ENCODE measurements at regions not wholly inside any gene's neighbourhood (a gene's known extent, or its start where the extent isn't known, plus 50 kb on each side); places are given as distances from the start of the nearest gene placed in this dataset.
A peak's percentile ranks its signal among the peaks of the same experiment; 100 is the strongest.

- ATAC-seq (ENCODE audit: low FRiP score in 2 of 2) (peak in 1 of 2 donors; percentile 85), DNase-seq (no peak)
- no peaks in the 10 kb centered on the region for H3K9me3 ChIP-seq
- H3K27me3 ChIP-seq, result no peaks in the 10 kb centered on the region
- 62 to 79% methylated on average over 9 of the region's 9 CpGs for WGBS, 2 donors
- H3K4me3 ChIP-seq, result no peak overlapping the region
- H3K36me3 ChIP-seq, result no peaks in the 10 kb centered on the region
- TF ChIP-seq EP300 (IDR thresholded peaks at IDR 0.05) (no peak), POLR2AphosphoS5 (IDR thresholded peaks at IDR 0.05) (no peak), CTCF (IDR thresholded peaks at IDR 0.05) (no peak), POLR2A (IDR thresholded peaks at IDR 0.05) (no peak)
- H3K27ac ChIP-seq, result no peak overlapping the region
- H3K4me1 ChIP-seq, result peaks cover 0 to 8% (median 3%) of the 10 kb centered on the region in 4 donors
Observed at GRCh38 chr10:29881336-29881771, 178.0 kb downstream of the JCAD start.

GRCh38 chr10:29880856-29881255 lies 178.5 kb downstream of the JCAD start:
- H3K27me3 ChIP-seq, result no peaks in the 10 kb centered on the region
- H3K4me3 ChIP-seq, result no peak overlapping the region
- DNase-seq (no peak), ATAC-seq (ENCODE audit: low FRiP score in 2 of 2) (peak in 1 of 2 donors; percentile 32)
- H3K36me3 ChIP-seq, result no peaks in the 10 kb centered on the region
- H3K27ac ChIP-seq, result no peak overlapping the region
- TF ChIP-seq EP300 (IDR thresholded peaks at IDR 0.05), result no peak
- no peak for TF ChIP-seq POLR2A (IDR thresholded peaks at IDR 0.05)
- no peak for TF ChIP-seq POLR2AphosphoS5 (IDR thresholded peaks at IDR 0.05)
- TF ChIP-seq CTCF (IDR thresholded peaks at IDR 0.05), result no peak
- H3K9me3 ChIP-seq, result no peaks in the 10 kb centered on the region
- 88 to 90% methylated on average over 5 of the region's 5 CpGs for WGBS, 2 donors
- peaks cover 0 to 8% (median 3%) of the 10 kb centered on the region in 4 donors for H3K4me1 ChIP-seq

GRCh38 chr10:29879862-29880261 lies 179.5 kb downstream of the JCAD start:
- ATAC-seq (ENCODE audit: low FRiP score in 2 of 2) (no peak), DNase-seq (no peak)
- TF ChIP-seq POLR2A (IDR thresholded peaks at IDR 0.05) (no peak), POLR2AphosphoS5 (IDR thresholded peaks at IDR 0.05) (no peak), EP300 (IDR thresholded peaks at IDR 0.05) (no peak), CTCF (IDR thresholded peaks at IDR 0.05) (no peak)
- H3K9me3 ChIP-seq, result no peaks in the 10 kb centered on the region
- H3K4me1 ChIP-seq, result peaks cover 0 to 8% (median 4%) of the 10 kb centered on the region in 4 donors
- H3K4me3 ChIP-seq, result no peak overlapping the region
- H3K27me3 ChIP-seq, result no peaks in the 10 kb centered on the region
- H3K27ac ChIP-seq, result no peak overlapping the region
- 86 to 88% methylated on average over 4 of the region's 4 CpGs for WGBS, 2 donors
- H3K36me3 ChIP-seq, result no peaks in the 10 kb centered on the region

- WGBS, 2 donors, result 54 to 65% methylated on average over 10 of the region's 10 CpGs
- Histone ChIP-seq H3K9me3 (no peaks in the 10 kb centered on the region), H3K4me3 (no peak overlapping the region), H3K36me3 (no peaks in the 10 kb centered on the region), H3K27ac (no peak overlapping the region), H3K27me3 (no peaks in the 10 kb centered on the region), H3K4me1 (peaks cover 0 to 8% (median 7%) of the 10 kb centered on the region in 4 donors)
- ATAC-seq (ENCODE audit: low FRiP score in 2 of 2) (no peak), DNase-seq (no peak)
- TF ChIP-seq CTCF (IDR thresholded peaks at IDR 0.05), result no peak
- TF ChIP-seq EP300 (IDR thresholded peaks at IDR 0.05), result no peak
- no peak for TF ChIP-seq POLR2A (IDR thresholded peaks at IDR 0.05)
- TF ChIP-seq POLR2AphosphoS5 (IDR thresholded peaks at IDR 0.05), result no peak
Observed at GRCh38 chr10:29878492-29878891, 180.9 kb downstream of the JCAD start.

- DNase-seq (no peak), ATAC-seq (ENCODE audit: low FRiP score in 2 of 2) (no peak)
- Histone ChIP-seq H3K4me3 (no peak overlapping the region), H3K27ac (no peak overlapping the region), H3K4me1 (peaks cover 0 to 8% (median 7%) of the 10 kb centered on the region in 4 donors), H3K27me3 (no peaks in the 10 kb centered on the region), H3K36me3 (no peaks in the 10 kb centered on the region), H3K9me3 (no peaks in the 10 kb centered on the region)
- TF ChIP-seq POLR2AphosphoS5 (IDR thresholded peaks at IDR 0.05) (no peak), EP300 (IDR thresholded peaks at IDR 0.05) (no peak), CTCF (IDR thresholded peaks at IDR 0.05) (no peak), POLR2A (IDR thresholded peaks at IDR 0.05) (no peak)
- WGBS, 2 donors, result 66 to 67% methylated on average over 12 of the region's 12 CpGs
Observed at GRCh38 chr10:29877793-29878491, 181.4 kb downstream of the JCAD start.
